Brain microvascular endothelial cell (primary cell): ENCODE measurements at regions not wholly inside any gene's neighbourhood (a gene's known extent, or its start where the extent isn't known, plus 50 kb on each side); places are given as distances from the start of the nearest gene placed in this dataset.

Experiments used
- DNase-seq: peaks from one replicate; pipeline ENCODE4 v3.0.0-alpha.2; 2020
- H3K27ac ChIP-seq: fragments of 250-450 bp; sonication (Bioruptor Pico); 2 replicates; pipeline ENCODE4 v1.5.1; 2020; ENCODE audit warnings: mild to moderate bottlenecking, moderate library complexity
- H3K27me3 ChIP-seq: fragments of 250-450 bp; sonication (Bioruptor Pico); replicated peaks from 2 replicates; pipeline ENCODE4 v1.5.1; 2020; ENCODE audit warnings: mild to moderate bottlenecking
- H3K36me3 ChIP-seq: fragments of 250-450 bp; sonication (Bioruptor Pico); replicated peaks from 2 replicates; pipeline ENCODE4 v1.5.1; 2020; ENCODE audit warnings: mild to moderate bottlenecking
- H3K4me3 ChIP-seq: 2 replicates; pipeline ENCODE4 v1.5.1; 2011; ENCODE audit warnings: low read depth, mild to moderate bottlenecking, control low read depth, low read length, moderate library complexity
- CTCF ChIP-seq: IDR thresholded peaks from 2 replicates; pipeline ENCODE4 v1.5.1; 2011; ENCODE audit warnings: low read depth, mild to moderate bottlenecking, moderate library complexity, low read length, control low read depth, inconsistent platforms; ENCODE audit errors: missing control alignments
- in situ Hi-C: cut with HindIII; loops from 2 replicates; pipeline ENCODE4 v1.10.0; 2017; ENCODE audit warnings: low sequenced_read_pairs, low pct_ligation_motif_present

- Histone ChIP-seq H3K27ac (no peak overlapping the region), H3K4me3 (no peak overlapping the region), H3K27me3 (no peaks in the 10 kb centered on the region), H3K36me3 (no peaks in the 10 kb centered on the region)
- in situ Hi-C loops, result no loop called here
- TF ChIP-seq CTCF, result no peak
- no peak for DNase-seq
These were observed 2229.4 kb upstream of the WWC1 start for GRCh38 chr5:166062094-166062493.

GRCh38 chr5:166062719-166063118 lies 2228.7 kb upstream of the WWC1 start:
- Histone ChIP-seq H3K4me3 (no peak overlapping the region), H3K27ac (no peak overlapping the region), H3K36me3 (no peaks in the 10 kb centered on the region), H3K27me3 (no peaks in the 10 kb centered on the region)
- no peak for TF ChIP-seq CTCF
- no peak for DNase-seq
- in situ Hi-C loops, result no loop called here

GRCh38 chr5:166063261-166063660 lies 2228.2 kb upstream of the WWC1 start:
- no peak overlapping the region for H3K27ac ChIP-seq
- H3K27me3 ChIP-seq, result no peaks in the 10 kb centered on the region
- no peak overlapping the region for H3K4me3 ChIP-seq
- H3K36me3 ChIP-seq, result no peaks in the 10 kb centered on the region
- DNase-seq, result no peak
- no peak for TF ChIP-seq CTCF
- in situ Hi-C loops, result no loop called here

DNA sequence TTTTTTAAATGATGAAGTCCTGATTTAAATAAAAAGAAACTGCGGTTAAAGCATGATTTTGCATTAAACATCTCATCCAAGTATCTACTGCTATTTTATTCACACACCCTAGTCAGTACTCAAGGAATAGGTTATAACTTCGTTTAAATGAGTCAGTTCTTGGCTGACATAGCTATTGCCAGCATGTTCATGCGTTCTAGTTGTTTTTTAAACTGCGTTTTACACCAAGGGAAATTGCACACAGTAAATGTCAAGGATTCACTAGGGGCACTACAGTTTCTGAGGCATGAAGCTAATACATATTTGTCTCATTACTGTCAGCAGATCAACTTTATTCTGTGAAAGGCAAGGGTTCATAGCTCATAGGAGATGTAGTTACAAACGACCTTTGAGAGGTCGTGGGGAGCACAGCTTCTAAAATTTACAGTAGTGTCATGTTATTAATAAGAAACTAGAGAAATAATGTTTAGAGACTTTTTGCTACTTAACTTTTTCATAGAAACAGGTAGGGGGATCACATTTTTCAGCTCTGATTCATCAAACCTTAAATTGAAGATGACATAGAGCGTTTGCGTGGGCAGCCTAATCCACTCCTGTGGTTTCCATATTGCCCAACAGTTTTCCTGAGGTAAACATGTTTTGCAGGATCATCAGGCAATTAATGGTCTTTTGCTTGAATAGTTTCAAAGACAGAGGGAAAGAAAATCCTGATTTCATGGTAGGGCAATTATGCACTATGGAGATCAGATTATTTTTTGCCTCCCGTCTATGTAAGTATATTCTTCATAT lies 2222.7 kb upstream of the WWC1 start:
- Histone ChIP-seq H3K27me3 (no peaks in the 10 kb centered on the region), H3K36me3 (no peaks in the 10 kb centered on the region), H3K27ac (no peak overlapping the region), H3K4me3 (no peak overlapping the region)
- no peak for DNase-seq
- in situ Hi-C loops, result no loop called here
- TF ChIP-seq CTCF, result no peak

DNA sequence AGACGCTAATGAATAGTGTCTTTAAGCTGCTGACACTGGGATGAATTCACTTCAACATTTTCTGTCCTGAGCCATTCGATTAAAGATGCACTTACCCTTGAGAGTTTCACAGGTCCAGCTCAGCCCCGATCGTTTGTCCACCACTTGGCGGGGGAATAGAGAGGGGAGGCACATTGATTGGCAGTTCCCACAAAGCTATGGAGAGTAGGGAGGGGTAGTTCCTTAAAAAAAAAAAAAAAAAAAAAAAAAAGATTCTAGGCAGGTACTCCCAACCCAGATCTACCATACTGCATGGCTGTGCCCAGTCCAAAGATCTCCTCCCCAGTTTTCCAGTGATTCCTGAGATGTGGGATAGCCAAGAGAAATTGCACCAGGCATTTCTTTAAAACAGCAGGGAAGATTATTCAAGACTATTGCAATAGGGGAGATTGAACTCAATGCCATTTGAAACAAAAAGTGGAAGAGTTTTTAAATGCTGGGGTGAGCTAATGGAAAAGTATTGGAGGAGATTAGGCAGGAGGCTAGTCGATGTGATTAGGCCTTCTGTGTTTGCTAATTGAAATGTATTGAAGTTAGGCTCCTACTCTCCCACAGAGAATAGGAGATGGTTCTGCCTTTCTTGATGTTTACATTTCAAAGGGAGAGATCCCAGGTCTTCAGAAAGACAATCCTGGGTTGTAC lies 2217.4 kb upstream of the WWC1 start:
- no peak overlapping the region for H3K4me3 ChIP-seq
- DNase-seq, result no peak
- in situ Hi-C loops, result no loop called here
- TF ChIP-seq CTCF, result no peak
- no peaks in the 10 kb centered on the region for H3K27me3 ChIP-seq
- no peaks in the 10 kb centered on the region for H3K36me3 ChIP-seq
- H3K27ac ChIP-seq, result no peak overlapping the region
